CD14-positive monocyte (primary cell): ENCODE measurements at regions not wholly inside any gene's neighbourhood (a gene's known extent, or its start where the extent isn't known, plus 50 kb on each side); places are given as distances from the start of the nearest gene placed in this dataset.

Experiments
- DNase-seq, 3 donors: peaks; one replicate each; pipeline ENCODE4 v3.0.0-alpha.2; 2011 to 2022
- H2AFZ ChIP-seq: 2 replicates; pipeline ENCODE4 v1.6.0; 2012; ENCODE audit warnings: mild to moderate bottlenecking, low read depth, low read length, inconsistent platforms; ENCODE audit not compliant: insufficient read depth, poor library complexity, severe bottlenecking
- H3K27ac ChIP-seq, 2 donors: 1 replicate in 1 of 2; 2 replicates in 1 of 2; pipeline ENCODE4 v1.5.1; 2012 to 2013; ENCODE audit warnings: low read length in 2 of 2, control low read depth in 1 of 2, inconsistent platforms in 1 of 2, low read depth in 1 of 2, mild to moderate bottlenecking in 1 of 2
- H3K27me3 ChIP-seq, 2 donors: one replicate each; pipeline versions ENCODE4 v1.6.0 to v1.6.1; 2011 to 2013; ENCODE audit warnings: low read length in 2 of 2; ENCODE audit not compliant: control insufficient read depth in 2 of 2, insufficient read depth in 2 of 2
- H3K36me3 ChIP-seq, 2 donors: replicated peaks in 1 of 2; 1 replicate in 1 of 2; 2 replicates in 1 of 2; pipeline versions ENCODE4 v1.5.1 to v1.6.1; 2012 to 2013; ENCODE audit warnings: low read length in 2 of 2, control low read depth in 1 of 2, inconsistent platforms in 1 of 2, mild to moderate bottlenecking in 1 of 2; ENCODE audit not compliant: insufficient read depth in 2 of 2, control insufficient read depth in 1 of 2
- H3K4me1 ChIP-seq, 2 donors: 1 replicate in 1 of 2; 2 replicates in 1 of 2; pipeline versions ENCODE4 v1.5.1 to v1.6.1; 2012 to 2013; ENCODE audit warnings: low read length in 2 of 2, control low read depth in 1 of 2, inconsistent platforms in 1 of 2, mild to moderate bottlenecking in 1 of 2, moderate library complexity in 1 of 2; ENCODE audit not compliant: insufficient read depth in 2 of 2, control insufficient read depth in 1 of 2
- H3K4me2 ChIP-seq: replicated peaks from 2 replicates; pipeline ENCODE3; 2012; ENCODE audit warnings: low read length, moderate library complexity, mild to moderate bottlenecking; ENCODE audit not compliant: poor library complexity, severe bottlenecking; ENCODE audit errors: extremely low read depth
- H3K4me3 ChIP-seq, 3 experiments: fragments of 200-600 bp in 1 of 3; sonication (generic) in 1 of 3; replicated peaks in 1 of 3; 1 replicate in 2 of 3; 2 replicates in 1 of 3; pipeline ENCODE4 v1.5.1; 2011 to 2013; ENCODE audit warnings: low read length in 3 of 3, mild to moderate bottlenecking in 3 of 3, control low read depth in 2 of 3, low read depth in 2 of 3, inconsistent platforms in 1 of 3, moderate library complexity in 1 of 3
- H3K79me2 ChIP-seq: 2 replicates; pipeline ENCODE4 v1.6.0; 2012; ENCODE audit warnings: mild to moderate bottlenecking, control low read depth, inconsistent platforms, low read length, moderate library complexity; ENCODE audit not compliant: insufficient read depth
- H3K9ac ChIP-seq: 2 replicates; pipeline ENCODE4 v1.6.0; 2017; ENCODE audit warnings: low read length, mild to moderate bottlenecking; ENCODE audit not compliant: insufficient read depth, poor library complexity, severe bottlenecking
- H3K9me3 ChIP-seq, 2 donors: replicated peaks in 1 of 2; 1 replicate in 1 of 2; 2 replicates in 1 of 2; pipeline versions ENCODE4 v1.5.1 to v1.6.1; 2012 to 2013; ENCODE audit warnings: low read length in 2 of 2, control low read depth in 1 of 2; ENCODE audit not compliant: control insufficient read depth in 1 of 2, insufficient read depth in 1 of 2
- H4K20me1 ChIP-seq: 2 replicates; pipeline ENCODE4 v1.6.0; 2012; ENCODE audit warnings: mild to moderate bottlenecking, low read length, control low read depth, moderate library complexity; ENCODE audit not compliant: insufficient read depth
- H3K27ac Mint-ChIP-seq, 7 donors: one replicate each; pipeline ENCODE4 v1.8.0; 2020; ENCODE audit warnings: mild to moderate bottlenecking in 7 of 7, mixed read lengths in 7 of 7, moderate library complexity in 6 of 7, inconsistent platforms in 2 of 7
- H3K27me3 Mint-ChIP-seq, 3 donors: one replicate each; pipeline ENCODE4 v1.8.0; 2021 to 2022; ENCODE audit warnings: low read depth in 3 of 3, mild to moderate bottlenecking in 3 of 3, mixed read lengths in 3 of 3, moderate library complexity in 3 of 3, inconsistent platforms in 1 of 3
- H3K36me3 Mint-ChIP-seq, 2 donors: one replicate each; pipeline ENCODE4 v1.8.0; 2020; ENCODE audit warnings: mixed read lengths in 2 of 2, inconsistent platforms in 1 of 2, mild to moderate bottlenecking in 1 of 2
- H3K4me1 Mint-ChIP-seq: one replicate; pipeline ENCODE4 v1.8.0; 2020; ENCODE audit warnings: mild to moderate bottlenecking, mixed read lengths
- H3K4me3 Mint-ChIP-seq, 2 donors: one replicate each; pipeline ENCODE4 v1.8.0; 2020; ENCODE audit warnings: mild to moderate bottlenecking in 2 of 2, mixed read lengths in 2 of 2, moderate library complexity in 1 of 2
- H3K9me3 Mint-ChIP-seq, 7 donors: one replicate each; pipeline ENCODE4 v1.8.0; 2020 to 2022; ENCODE audit warnings: mixed read lengths in 7 of 7, mild to moderate bottlenecking in 6 of 7, moderate library complexity in 6 of 7, inconsistent platforms in 2 of 7
- CTCF ChIP-seq: fragments of 200-600 bp; IDR thresholded peaks from one replicate; pipeline ENCODE4 v1.8.0; 2022; ENCODE audit warnings: antibody characterized with exemption, mild to moderate bottlenecking
- WGBS: methylation state at CpG from one replicate; pipeline ENCODE4 v1.1.5; 2013; ENCODE audit warnings: missing lambda C conversion rate; ENCODE audit not compliant: insufficient coverage; 5-methylcytosine and 5-hydroxymethylcytosine counted together
- intact Hi-C, 2 donors: fragments of 100-400 bp; cut with micrococcal nuclease; formaldehyde crosslinking; loops; one replicate each; pipeline versions ENCODE4 v1.15.0 to v1.15.1; 2023

- Mint-ChIP-seq H3K4me3 (no peak overlapping the region), H3K27me3 (no peaks in the 10 kb centered on the region), H3K36me3 (no peaks in the 10 kb centered on the region), H3K9me3 (peaks cover 0 to 12% (median 6%) of the 10 kb centered on the region in 7 donors), H3K27ac (no peak overlapping the region), H3K4me1 (peaks cover 2% of the 10 kb centered on the region)
- Histone ChIP-seq H3K36me3 (no peaks in the 10 kb centered on the region), H3K4me1 (no peaks in the 10 kb centered on the region), H2AFZ (no peak overlapping the region), H3K79me2 (no peaks in the 10 kb centered on the region), H3K27me3 (no peaks in the 10 kb centered on the region), H3K4me2 (no peak overlapping the region), H3K27ac (no peak overlapping the region), H3K9ac (no peak overlapping the region), H3K9me3 (no peaks in the 10 kb centered on the region), H4K20me1 (no peaks in the 10 kb centered on the region), H3K4me3 (no peak overlapping the region)
- intact Hi-C loops, result no loop called here
- TF ChIP-seq CTCF, result no peak
- DNase-seq, result no peak
- WGBS, result 90% methylated on average over 2 of the region's 5 CpGs
Observed at GRCh38 chr16:73390491-73390890, 342.6 kb upstream of the ZFHX3 start.

GRCh38 chr16:73389085-73389484, 341.2 kb upstream of the ZFHX3 start:
- no peak overlapping the region for H2AFZ ChIP-seq
- H3K79me2 ChIP-seq, result no peaks in the 10 kb centered on the region
- H4K20me1 ChIP-seq, result no peaks in the 10 kb centered on the region
- H3K4me3 ChIP-seq, result no peak overlapping the region
- no peak for DNase-seq
- Mint-ChIP-seq H3K9me3 (peaks cover 0 to 12% (median 6%) of the 10 kb centered on the region in 7 donors), H3K27me3 (no peaks in the 10 kb centered on the region), H3K36me3 (no peaks in the 10 kb centered on the region), H3K27ac (peak overlapping the region in 1 of 7 donors; percentile 71), H3K4me1 (peaks cover 2% of the 10 kb centered on the region), H3K4me3 (no peak overlapping the region)
- no peaks in the 10 kb centered on the region for H3K9me3 ChIP-seq
- H3K36me3 ChIP-seq, result no peaks in the 10 kb centered on the region
- no peak for TF ChIP-seq CTCF
- H3K27me3 ChIP-seq, result no peaks in the 10 kb centered on the region
- intact Hi-C loops, result no loop called here
- H3K27ac ChIP-seq, result no peak overlapping the region
- 92% methylated on average over 6 of the region's 6 CpGs for WGBS
- H3K4me2 ChIP-seq, result no peak overlapping the region
- H3K4me1 ChIP-seq, result no peaks in the 10 kb centered on the region
- H3K9ac ChIP-seq, result no peak overlapping the region
